OCI-LY3 (cell line): ENCODE measurements at regions not wholly inside any gene's neighbourhood (a gene's known extent, or its start where the extent isn't known, plus 50 kb on each side); places are given as distances from the start of the nearest gene placed in this dataset.

Experiments
- H2AFZ ChIP-seq: fragments of 200-600, 300-600 bp; shearing (Covaris generic); 2 replicates; pipeline ENCODE4 v1.6.0; 2014; ENCODE audit warnings: antibody characterized with exemption, low read depth, low read length
- H3K27ac ChIP-seq: fragments of 200-600, 300-600 bp; sonication (generic); 2 replicates; pipeline ENCODE4 v1.5.1; 2014; ENCODE audit warnings: mild to moderate bottlenecking, low read length, moderate library complexity, mixed read lengths
- H3K27me3 ChIP-seq: fragments of 200-600, 300-600 bp; sonication (generic); 2 replicates; pipeline ENCODE4 v1.6.1; 2014; ENCODE audit warnings: low read depth, low read length, mixed read lengths
- H3K36me3 ChIP-seq: fragments of 200-600, 300-600 bp; sonication (generic); replicated peaks from 2 replicates; pipeline ENCODE3; 2014; ENCODE audit warnings: low read depth, low read length, mixed read lengths
- H3K4me1 ChIP-seq: fragments of 300-600, 200-600 bp; sonication (generic); 2 replicates; pipeline ENCODE4 v1.6.1; 2014; ENCODE audit warnings: low read length, mixed read lengths
- H3K4me2 ChIP-seq: fragments of 200-600, 300-600 bp; sonication (generic); 2 replicates; pipeline ENCODE4 v1.6.1; 2014; ENCODE audit warnings: low read length, mixed read lengths
- H3K4me3 ChIP-seq: fragments of 300-600, 200-600 bp; sonication (generic); 2 replicates; pipeline ENCODE4 v1.5.1; 2014; ENCODE audit warnings: antibody characterized with exemption, mild to moderate bottlenecking, low read length, moderate library complexity
- H3K79me2 ChIP-seq: fragments of 300-600, 200-600 bp; shearing (Covaris generic); 2 replicates; pipeline ENCODE4 v1.6.1; 2014; ENCODE audit warnings: mild to moderate bottlenecking, low read length, mixed read lengths
- H3K9ac ChIP-seq: fragments of 300-600, 200-600 bp; shearing (Covaris generic); 2 replicates; pipeline ENCODE4 v1.6.0; 2014; ENCODE audit warnings: mild to moderate bottlenecking, low read length, moderate library complexity
- H3K9me3 ChIP-seq: fragments of 200-600, 300-600 bp; shearing (Covaris generic); 2 replicates; pipeline ENCODE4 v1.6.1; 2014; ENCODE audit warnings: low read length, mixed read lengths; ENCODE audit not compliant: insufficient read depth
- H4K20me1 ChIP-seq: fragments of 200-600, 300-600 bp; sonication (generic); 2 replicates; pipeline ENCODE4 v1.6.1; 2016; ENCODE audit warnings: low read length, mixed read lengths; ENCODE audit not compliant: insufficient read depth
- CTCF ChIP-seq: fragments of 200-600, 300-600 bp; sonication (generic); IDR thresholded peaks from 2 replicates; pipeline ENCODE4 v1.5.1; 2014; ENCODE audit warnings: antibody characterized with exemption, low read length, low read depth
- EZH2phosphoT487 ChIP-seq: fragments of 200-600 bp; shearing (Covaris generic); IDR thresholded peaks from 2 replicates; pipeline ENCODE4 v1.6.1; 2018; ENCODE audit warnings: antibody characterized with exemption, mixed run types, low read depth

GRCh38 chr7:19317461-19317860, 172.2 kb upstream of the FERD3L start:
- Histone ChIP-seq H3K27ac (no peak overlapping the region), H2AFZ (no peak overlapping the region), H3K27me3 (no peaks in the 10 kb centered on the region), H3K4me2 (no peak overlapping the region), H3K9ac (no peak overlapping the region), H3K79me2 (no peaks in the 10 kb centered on the region), H4K20me1 (no peaks in the 10 kb centered on the region), H3K4me1 (no peaks in the 10 kb centered on the region), H3K36me3 (no peaks in the 10 kb centered on the region), H3K4me3 (no peak overlapping the region), H3K9me3 (no peaks in the 10 kb centered on the region)
- no peak for TF ChIP-seq CTCF
- no peak for TF ChIP-seq EZH2phosphoT487

- H3K9ac ChIP-seq: no peak overlapping the region
- H3K4me3 ChIP-seq: no peak overlapping the region
- TF ChIP-seq EZH2phosphoT487: no peak
- TF ChIP-seq CTCF: no peak
- H3K4me1 ChIP-seq: no peaks in the 10 kb centered on the region
- no peaks in the 10 kb centered on the region for H3K27me3 ChIP-seq
- H4K20me1 ChIP-seq: no peaks in the 10 kb centered on the region
- H3K4me2 ChIP-seq: no peak overlapping the region
- no peaks in the 10 kb centered on the region for H3K9me3 ChIP-seq
- no peak overlapping the region for H2AFZ ChIP-seq
- no peak overlapping the region for H3K27ac ChIP-seq
- no peaks in the 10 kb centered on the region for H3K79me2 ChIP-seq
- H3K36me3 ChIP-seq: no peaks in the 10 kb centered on the region
Observed at GRCh38 chr7:19312416-19312815, 167.2 kb upstream of the FERD3L start.

GRCh38 chr7:19307554-19307953, 162.3 kb upstream of the FERD3L start:
- H2AFZ ChIP-seq: no peak overlapping the region
- H3K4me3 ChIP-seq: no peak overlapping the region
- peaks cover 3% of the 10 kb centered on the region; the same call in 1 of the 2 replicates for H3K4me1 ChIP-seq
- no peaks in the 10 kb centered on the region for H3K9me3 ChIP-seq
- no peaks in the 10 kb centered on the region for H3K79me2 ChIP-seq
- H3K27me3 ChIP-seq: no peaks in the 10 kb centered on the region
- H4K20me1 ChIP-seq: no peaks in the 10 kb centered on the region
- no peak overlapping the region for H3K27ac ChIP-seq
- no peaks in the 10 kb centered on the region for H3K36me3 ChIP-seq
- H3K4me2 ChIP-seq: no peak overlapping the region
- TF ChIP-seq CTCF: no peak
- TF ChIP-seq EZH2phosphoT487: no peak
- no peak overlapping the region for H3K9ac ChIP-seq

GRCh38 chr7:19305698-19306097, 160.5 kb upstream of the FERD3L start:
- H3K79me2 ChIP-seq: no peaks in the 10 kb centered on the region
- peaks cover 3% of the 10 kb centered on the region; the same call in 1 of the 2 replicates for H3K4me1 ChIP-seq
- no peaks in the 10 kb centered on the region for H3K36me3 ChIP-seq
- H3K27me3 ChIP-seq: no peaks in the 10 kb centered on the region
- peak overlapping the region; percentile 38 for H3K4me2 ChIP-seq
- H3K9ac ChIP-seq: no peak overlapping the region
- no peaks in the 10 kb centered on the region for H4K20me1 ChIP-seq
- no peaks in the 10 kb centered on the region for H3K9me3 ChIP-seq
- no peak overlapping the region for H3K27ac ChIP-seq
- no peak overlapping the region for H2AFZ ChIP-seq
- no peak overlapping the region for H3K4me3 ChIP-seq
- TF ChIP-seq CTCF: no peak
- no peak for TF ChIP-seq EZH2phosphoT487
